DND-41 (cell line): ENCODE measurements at regions not wholly inside any gene's neighbourhood (a gene's known extent, or its start where the extent isn't known, plus 50 kb on each side); places are given as distances from the start of the nearest gene placed in this dataset.
"Not testable (repeated sequence)": the region's sequence is repeated elsewhere in the genome, so short reads cannot be mapped to it uniquely, and the experiment has no call there.

Experiments used
- ATAC-seq: fragments of 200-7000 bp; cut with Tn5 transposase; 3 replicates; pipeline ENCODE4 v1.9.1; 2021; ENCODE audit warnings: low read depth; ENCODE audit not compliant: insufficient read depth
- DNase-seq: peaks from one replicate; pipeline ENCODE4 v3.0.0-alpha.2; 2020
- H2AFZ ChIP-seq: 2 replicates; pipeline ENCODE4 v1.6.0; 2012; ENCODE audit warnings: low read depth, low read length
- H3K27ac ChIP-seq: 2 replicates; pipeline ENCODE4 v1.5.1; 2012; ENCODE audit warnings: low read length, inconsistent platforms
- H3K27me3 ChIP-seq: fragments of 200-600 bp; sonication (generic); 2 replicates; pipeline ENCODE4 v1.6.0; 2012; ENCODE audit warnings: low read length, mild to moderate bottlenecking, inconsistent platforms; ENCODE audit not compliant: insufficient read depth, poor library complexity
- H3K36me3 ChIP-seq: 2 replicates; pipeline ENCODE4 v1.5.1; 2012; ENCODE audit warnings: low read length, inconsistent platforms; ENCODE audit not compliant: insufficient read depth
- H3K4me1 ChIP-seq: 2 replicates; pipeline ENCODE4 v1.5.1; 2012; ENCODE audit warnings: mild to moderate bottlenecking, low read length; ENCODE audit not compliant: insufficient read depth
- H3K4me2 ChIP-seq: 2 replicates; pipeline ENCODE4 v1.6.0; 2012; ENCODE audit warnings: mild to moderate bottlenecking, moderate library complexity, low read length, inconsistent platforms; ENCODE audit not compliant: insufficient read depth
- H3K4me3 ChIP-seq, 2 experiments: fragments of 200-600 bp in 1 of 2; shearing (Covaris generic) in 1 of 2; 2 replicates each; pipeline ENCODE4 v1.5.1; 2012 to 2016; ENCODE audit warnings: inconsistent platforms in 2 of 2, low read length in 2 of 2, mild to moderate bottlenecking in 2 of 2, low read depth in 1 of 2, moderate library complexity in 1 of 2
- H3K79me2 ChIP-seq: 2 replicates; pipeline ENCODE4 v1.6.0; 2012; ENCODE audit warnings: low read length, inconsistent platforms; ENCODE audit not compliant: insufficient read depth
- H3K9ac ChIP-seq: 2 replicates; pipeline ENCODE4 v1.6.0; 2012; ENCODE audit warnings: low read depth, mild to moderate bottlenecking, inconsistent platforms, low read length, moderate library complexity
- H3K9me3 ChIP-seq: 2 replicates; pipeline ENCODE4 v1.5.1; 2012; ENCODE audit warnings: low read length, moderate library complexity, mild to moderate bottlenecking, inconsistent platforms; ENCODE audit not compliant: insufficient read depth, severe bottlenecking
- H4K20me1 ChIP-seq: 2 replicates; pipeline ENCODE4 v1.6.0; 2012; ENCODE audit warnings: low read length; ENCODE audit not compliant: insufficient read depth
- CTCF ChIP-seq: IDR thresholded peaks from 2 replicates; pipeline ENCODE4 v1.5.1; 2012; ENCODE audit warnings: borderline replicate concordance, low read length, moderate library complexity, mild to moderate bottlenecking; ENCODE audit not compliant: poor library complexity, severe bottlenecking; ENCODE audit errors: extremely low read depth
- EZH2 ChIP-seq: IDR thresholded peaks from 3 replicates; pipeline ENCODE4 v1.6.1; 2012; ENCODE audit warnings: borderline replicate concordance, low read depth, mild to moderate bottlenecking, moderate library complexity, low read length, inconsistent platforms; ENCODE audit not compliant: severe bottlenecking

GRCh38 chr17:51359055-51359454 is 98.7 kb downstream of the UTP18 start:
- Histone ChIP-seq H3K9me3 (no peaks in the 10 kb centered on the region), H2AFZ (no peak overlapping the region), H3K79me2 (no peaks in the 10 kb centered on the region), H3K36me3 (no peaks in the 10 kb centered on the region), H3K4me2 (no peak overlapping the region), H3K27ac (no peak overlapping the region), H3K9ac (no peak overlapping the region), H4K20me1 (no peaks in the 10 kb centered on the region), H3K4me3 (no peak overlapping the region), H3K27me3 (peaks cover 7% of the 10 kb centered on the region), H3K4me1 (no peaks in the 10 kb centered on the region)
- TF ChIP-seq CTCF = no peak
- no peak for TF ChIP-seq EZH2
- ATAC-seq = no peak
- DNase-seq = no peak

- H3K36me3 ChIP-seq = no peaks in the 10 kb centered on the region
- H2AFZ ChIP-seq = no peak overlapping the region
- H3K4me3 ChIP-seq = no peak overlapping the region
- no peak overlapping the region for H3K4me2 ChIP-seq
- no peaks in the 10 kb centered on the region for H4K20me1 ChIP-seq
- H3K4me1 ChIP-seq = no peaks in the 10 kb centered on the region
- DNase-seq (no peak), ATAC-seq (no peak)
- no peak overlapping the region for H3K27ac ChIP-seq
- no peak overlapping the region for H3K9ac ChIP-seq
- no peak for TF ChIP-seq CTCF
- TF ChIP-seq EZH2 = no peak
- no peaks in the 10 kb centered on the region for H3K79me2 ChIP-seq
- no peaks in the 10 kb centered on the region for H3K27me3 ChIP-seq
- H3K9me3 ChIP-seq = no peaks in the 10 kb centered on the region
These were observed 102.7 kb downstream of the UTP18 start for GRCh38 chr17:51362811-51363585.

- H3K27me3 ChIP-seq = no peaks in the 10 kb centered on the region
- H3K9me3 ChIP-seq = no peaks in the 10 kb centered on the region
- H3K27ac ChIP-seq = no peak overlapping the region
- H3K4me2 ChIP-seq = no peak overlapping the region
- DNase-seq = no peak
- no peak overlapping the region for H3K4me3 ChIP-seq
- no peak for TF ChIP-seq EZH2
- TF ChIP-seq CTCF = no peak
- H3K79me2 ChIP-seq = no peaks in the 10 kb centered on the region
- no peak for ATAC-seq
- H4K20me1 ChIP-seq = no peaks in the 10 kb centered on the region
- no peak overlapping the region for H3K9ac ChIP-seq
- H3K36me3 ChIP-seq = no peaks in the 10 kb centered on the region
- no peak overlapping the region for H2AFZ ChIP-seq
- no peaks in the 10 kb centered on the region for H3K4me1 ChIP-seq
These were observed 104.7 kb downstream of the UTP18 start for GRCh38 chr17:51365090-51365489.

- no peak overlapping the region for H2AFZ ChIP-seq
- no peaks in the 10 kb centered on the region for H3K9me3 ChIP-seq
- no peak for ATAC-seq
- no peak overlapping the region for H3K27ac ChIP-seq
- TF ChIP-seq EZH2 (no peak), CTCF (no peak)
- H3K4me3 ChIP-seq = no peak overlapping the region
- no peaks in the 10 kb centered on the region for H3K4me1 ChIP-seq
- H3K79me2 ChIP-seq = no peaks in the 10 kb centered on the region
- no peaks in the 10 kb centered on the region for H3K27me3 ChIP-seq
- no peak overlapping the region for H3K9ac ChIP-seq
- no peak overlapping the region for H3K4me2 ChIP-seq
- no peaks in the 10 kb centered on the region for H3K36me3 ChIP-seq
- no peak for DNase-seq
- no peaks in the 10 kb centered on the region for H4K20me1 ChIP-seq
These were observed 106.5 kb downstream of the UTP18 start for GRCh38 chr17:51366866-51367265.

- H3K27me3 ChIP-seq, ATAC-seq: not testable (repeated sequence)
These were observed 107.5 kb downstream of the UTP18 start for GRCh38 chr17:51367836-51368235.

More at GRCh38 chr17:51367836-51368235, 107.5 kb downstream of the UTP18 start:
- H3K79me2 ChIP-seq, H3K9me3 ChIP-seq, H4K20me1 ChIP-seq, H3K4me1 ChIP-seq, H3K27ac ChIP-seq, H3K36me3 ChIP-seq, H3K9ac ChIP-seq, DNase-seq, H2AFZ ChIP-seq, H3K4me2 ChIP-seq, H3K4me3 ChIP-seq: not testable (repeated sequence)
